ENCODE measurements at regions not wholly inside any gene's neighbourhood (a gene's known extent, or its start where the extent isn't known, plus 50 kb on each side); places are given as distances from the start of the nearest gene placed in this dataset.

DNA sequence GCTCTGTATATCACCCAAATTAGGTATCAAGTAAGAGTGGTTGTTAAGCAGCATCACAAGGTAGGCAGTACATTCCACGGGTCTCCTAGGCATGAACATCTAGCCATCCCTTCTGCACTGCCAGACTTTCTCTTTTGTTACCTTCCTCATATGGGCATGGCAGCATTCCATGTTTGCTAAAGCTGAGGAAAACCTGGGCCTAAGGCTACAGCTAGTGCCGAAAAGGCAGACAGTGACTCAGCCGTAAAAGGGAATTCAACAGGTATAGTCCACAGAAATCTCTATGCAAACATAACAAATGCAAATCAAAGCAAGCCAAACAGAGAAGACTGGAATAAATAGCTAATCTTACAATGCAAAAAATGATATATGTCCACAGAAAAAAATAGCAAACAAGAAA, 645.4 kb downstream of the ZBBX start:
- Histone ChIP-seq H3K9me3 (peaks cover 13% of the 10 kb centered on the region), H3K4me3 (no peak overlapping the region), H3K36me3 (ENCODE audit: low read depth) (no peaks in the 10 kb centered on the region), H3K4me1 (ENCODE audit: low read depth) (no peaks in the 10 kb centered on the region)
- intact Hi-C loops (cut with DNase I, micrococcal nuclease) = no loop called here
- ATAC-seq (no peak), DNase-seq (no peak)
- TF ChIP-seq, protein P1, sequence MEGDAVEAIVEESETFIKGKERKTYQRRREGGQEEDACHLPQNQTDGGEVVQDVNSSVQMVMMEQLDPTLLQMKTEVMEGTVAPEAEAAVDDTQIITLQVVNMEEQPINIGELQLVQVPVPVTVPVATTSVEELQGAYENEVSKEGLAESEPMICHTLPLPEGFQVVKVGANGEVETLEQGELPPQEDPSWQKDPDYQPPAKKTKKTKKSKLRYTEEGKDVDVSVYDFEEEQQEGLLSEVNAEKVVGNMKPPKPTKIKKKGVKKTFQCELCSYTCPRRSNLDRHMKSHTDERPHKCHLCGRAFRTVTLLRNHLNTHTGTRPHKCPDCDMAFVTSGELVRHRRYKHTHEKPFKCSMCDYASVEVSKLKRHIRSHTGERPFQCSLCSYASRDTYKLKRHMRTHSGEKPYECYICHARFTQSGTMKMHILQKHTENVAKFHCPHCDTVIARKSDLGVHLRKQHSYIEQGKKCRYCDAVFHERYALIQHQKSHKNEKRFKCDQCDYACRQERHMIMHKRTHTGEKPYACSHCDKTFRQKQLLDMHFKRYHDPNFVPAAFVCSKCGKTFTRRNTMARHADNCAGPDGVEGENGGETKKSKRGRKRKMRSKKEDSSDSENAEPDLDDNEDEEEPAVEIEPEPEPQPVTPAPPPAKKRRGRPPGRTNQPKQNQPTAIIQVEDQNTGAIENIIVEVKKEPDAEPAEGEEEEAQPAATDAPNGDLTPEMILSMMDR (IDR thresholded peaks at IDR 0.05) = no peak

DNA sequence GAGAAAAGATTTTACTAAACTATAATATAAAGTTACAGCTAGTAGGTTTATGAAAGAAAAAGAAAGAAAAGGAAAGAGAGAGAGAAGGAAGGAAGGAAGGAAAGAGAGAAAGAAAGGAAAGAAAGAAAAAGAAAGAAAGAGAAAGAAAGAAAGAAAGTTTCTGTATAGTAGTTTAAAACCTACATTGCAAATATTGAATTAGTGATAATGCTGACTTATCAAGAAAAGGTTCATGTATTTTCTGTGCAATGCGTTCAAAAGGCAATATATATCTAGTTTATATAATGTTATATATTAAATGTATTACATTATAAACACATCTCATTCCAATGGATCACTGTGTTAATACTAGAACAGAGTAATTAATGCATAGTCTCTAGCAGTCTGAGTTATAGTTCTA, 648.4 kb downstream of the ZBBX start:
- TF ChIP-seq, protein P1 (IDR thresholded peaks at IDR 0.05) = no peak
- H3K4me3 ChIP-seq = no peak overlapping the region
- H3K4me1 ChIP-seq (ENCODE audit: low read depth) = no peaks in the 10 kb centered on the region
- intact Hi-C loops (cut with DNase I, micrococcal nuclease) = no loop called here
- ATAC-seq = no peak
- DNase-seq = no peak
- H3K9me3 ChIP-seq = peaks cover 15% of the 10 kb centered on the region
- no peaks in the 10 kb centered on the region for H3K36me3 ChIP-seq (ENCODE audit: low read depth)

DNA sequence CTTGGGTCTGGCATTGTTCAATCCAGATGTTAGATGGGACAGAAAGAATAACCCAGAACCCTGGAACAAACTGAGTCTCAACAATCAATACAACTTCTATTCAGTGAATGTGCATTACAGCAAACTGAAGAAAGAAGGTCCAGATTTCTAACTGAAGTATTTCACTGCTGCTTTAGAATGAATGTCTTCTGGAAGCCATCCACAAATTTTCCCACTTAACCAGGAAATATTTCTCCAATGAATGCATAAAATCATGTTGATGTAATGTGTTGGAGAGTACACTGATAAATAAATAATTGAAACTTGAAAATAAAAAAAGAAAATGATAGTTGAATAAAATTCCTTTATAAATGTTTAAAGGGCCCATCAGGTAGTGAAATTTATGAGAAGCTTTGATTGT, 658.6 kb downstream of the ZBBX start:
- Histone ChIP-seq H3K36me3 (ENCODE audit: low read depth) (no peaks in the 10 kb centered on the region), H3K4me3 (no peak overlapping the region), H3K4me1 (ENCODE audit: low read depth) (no peaks in the 10 kb centered on the region), H3K9me3 (peaks cover 16% of the 10 kb centered on the region)
- TF ChIP-seq, protein P1 (IDR thresholded peaks at IDR 0.05) = no peak
- DNase-seq (no peak), ATAC-seq (no peak)
- intact Hi-C loops (cut with DNase I, micrococcal nuclease) = no loop called here

DNA sequence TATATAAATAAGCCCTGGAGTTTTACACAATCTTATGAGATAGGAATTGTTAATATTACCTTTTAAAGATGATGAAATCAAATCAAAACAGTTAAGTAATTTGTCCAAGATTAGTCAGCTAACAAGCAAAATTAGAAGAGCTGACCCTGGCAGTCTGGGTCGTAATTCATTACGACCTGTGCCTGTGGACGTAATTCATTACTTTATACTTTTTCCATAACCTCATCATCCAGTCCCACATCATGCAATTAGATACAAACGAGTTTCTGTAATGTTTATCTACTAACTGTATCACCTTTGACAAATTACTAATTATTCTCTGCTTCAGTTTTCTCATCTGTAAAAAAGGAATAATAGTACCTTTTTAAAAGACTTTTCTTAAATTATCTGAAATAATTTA, 665.9 kb downstream of the ZBBX start:
- peaks cover 15% of the 10 kb centered on the region for H3K9me3 ChIP-seq
- ATAC-seq (no peak), DNase-seq (no peak)
- intact Hi-C loops (cut with DNase I, micrococcal nuclease) = no loop called here
- no peaks in the 10 kb centered on the region for H3K4me1 ChIP-seq (ENCODE audit: low read depth)
- TF ChIP-seq, protein P1 (IDR thresholded peaks at IDR 0.05) = no peak
- no peaks in the 10 kb centered on the region for H3K36me3 ChIP-seq (ENCODE audit: low read depth)
- H3K4me3 ChIP-seq = no peak overlapping the region

DNA sequence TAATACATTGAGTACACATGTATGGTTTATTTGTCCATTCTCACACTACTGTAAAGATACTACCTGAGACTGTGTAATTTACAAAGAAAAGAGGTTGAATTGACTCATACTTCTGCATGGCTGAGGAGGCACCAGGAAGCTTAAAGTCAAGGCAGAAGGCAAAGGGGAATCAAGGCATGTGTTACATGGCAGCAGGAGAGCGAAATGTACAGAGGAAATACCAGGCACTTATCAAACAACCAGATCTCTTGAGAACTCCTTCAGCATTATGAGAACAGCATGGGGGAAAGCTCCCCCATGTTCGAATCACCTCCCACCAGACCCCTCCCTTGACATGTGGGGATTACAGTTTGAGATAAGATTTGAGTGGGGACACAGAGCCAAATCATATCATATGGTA, 666.3 kb downstream of the ZBBX start:
- ATAC-seq = no peak
- no peaks in the 10 kb centered on the region for H3K36me3 ChIP-seq (ENCODE audit: low read depth)
- H3K4me1 ChIP-seq (ENCODE audit: low read depth) = no peaks in the 10 kb centered on the region
- peaks cover 15% of the 10 kb centered on the region for H3K9me3 ChIP-seq
- intact Hi-C loops (cut with DNase I, micrococcal nuclease) = no loop called here
- DNase-seq = no peak
- H3K4me3 ChIP-seq = no peak overlapping the region
- TF ChIP-seq, protein P1 (IDR thresholded peaks at IDR 0.05) = no peak

DNA sequence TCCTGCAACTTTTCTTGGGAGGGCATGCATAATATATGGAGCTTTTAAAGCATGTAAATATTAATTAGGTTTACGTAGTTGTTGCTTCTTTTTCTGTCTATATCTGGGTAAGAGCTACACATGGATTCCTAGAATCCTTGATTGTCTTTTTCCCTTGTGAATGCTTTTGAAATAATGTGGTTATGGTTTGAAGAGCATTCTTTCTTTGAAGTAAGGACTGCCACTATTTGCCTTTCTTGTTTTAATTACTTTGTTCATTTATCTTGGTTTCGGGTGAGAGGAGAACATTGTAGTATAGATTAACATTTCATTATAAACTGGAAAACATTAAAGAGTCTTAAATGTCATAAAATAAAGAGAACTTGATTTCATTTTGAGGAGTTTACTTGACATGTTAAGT, 674.0 kb downstream of the ZBBX start:
- TF ChIP-seq, protein P1 (IDR thresholded peaks at IDR 0.05) = no peak
- no peaks in the 10 kb centered on the region for H3K4me1 ChIP-seq (ENCODE audit: low read depth)
- DNase-seq (no peak), ATAC-seq (no peak)
- peaks cover 8% of the 10 kb centered on the region for H3K9me3 ChIP-seq
- no peaks in the 10 kb centered on the region for H3K36me3 ChIP-seq (ENCODE audit: low read depth)
- intact Hi-C loops (cut with DNase I, micrococcal nuclease) = no loop called here
- H3K4me3 ChIP-seq = no peak overlapping the region
